ENCODE measurements at regions not wholly inside any gene's neighbourhood (a gene's known extent, or its start where the extent isn't known, plus 50 kb on each side); places are given as distances from the start of the nearest gene placed in this dataset.
A peak's percentile ranks its signal among the peaks of the same experiment; 100 is the strongest.
"Not testable (repeated sequence)": the region's sequence is repeated elsewhere in the genome, so short reads cannot be mapped to it uniquely, and the experiment has no call there.

DNA sequence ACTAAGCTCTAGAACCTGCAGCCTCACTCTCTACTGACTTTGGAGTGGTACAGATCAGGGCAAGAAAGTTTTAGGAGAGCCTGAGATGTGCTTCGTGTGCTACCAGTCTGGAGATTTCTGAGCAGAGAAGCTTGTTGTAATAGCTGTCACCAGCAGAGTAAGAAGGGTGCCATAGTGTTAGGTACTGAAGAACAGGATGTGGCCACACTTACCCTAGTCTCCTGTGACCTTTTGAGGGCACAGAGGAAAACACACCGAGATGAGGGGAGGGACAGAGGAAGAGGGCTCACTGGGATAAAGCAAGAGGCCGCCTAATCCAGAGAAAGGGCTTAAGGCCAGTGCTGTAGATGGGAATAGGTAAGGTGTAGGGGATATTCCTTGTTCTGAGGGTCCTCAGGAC lies 146.2 kb upstream of the MTPN start:
- DNase-seq (ENCODE audit: low read depth): no peak

DNA sequence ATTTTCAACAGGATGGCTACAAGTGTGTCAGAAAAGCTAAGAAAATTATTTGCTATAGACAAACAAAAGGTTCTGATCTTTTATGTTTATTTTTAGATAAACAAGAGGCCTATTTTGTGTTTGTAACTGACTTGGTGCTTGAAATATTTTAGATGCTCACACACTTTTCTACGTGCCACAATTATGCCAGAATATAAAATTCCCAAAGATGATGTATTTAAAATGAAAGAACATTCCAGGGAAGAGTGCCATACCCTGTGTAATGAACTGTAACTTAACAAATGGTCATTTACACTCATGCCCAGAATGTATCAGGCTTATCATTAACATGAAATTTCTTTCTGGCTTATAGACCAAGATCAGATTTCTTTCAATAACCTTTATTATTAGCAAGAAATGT lies 144.9 kb upstream of the MTPN start:
- H3K4me3 ChIP-seq (ENCODE audit: low read depth, low read length): no peak overlapping the region
- TF ChIP-seq, protein P1, sequence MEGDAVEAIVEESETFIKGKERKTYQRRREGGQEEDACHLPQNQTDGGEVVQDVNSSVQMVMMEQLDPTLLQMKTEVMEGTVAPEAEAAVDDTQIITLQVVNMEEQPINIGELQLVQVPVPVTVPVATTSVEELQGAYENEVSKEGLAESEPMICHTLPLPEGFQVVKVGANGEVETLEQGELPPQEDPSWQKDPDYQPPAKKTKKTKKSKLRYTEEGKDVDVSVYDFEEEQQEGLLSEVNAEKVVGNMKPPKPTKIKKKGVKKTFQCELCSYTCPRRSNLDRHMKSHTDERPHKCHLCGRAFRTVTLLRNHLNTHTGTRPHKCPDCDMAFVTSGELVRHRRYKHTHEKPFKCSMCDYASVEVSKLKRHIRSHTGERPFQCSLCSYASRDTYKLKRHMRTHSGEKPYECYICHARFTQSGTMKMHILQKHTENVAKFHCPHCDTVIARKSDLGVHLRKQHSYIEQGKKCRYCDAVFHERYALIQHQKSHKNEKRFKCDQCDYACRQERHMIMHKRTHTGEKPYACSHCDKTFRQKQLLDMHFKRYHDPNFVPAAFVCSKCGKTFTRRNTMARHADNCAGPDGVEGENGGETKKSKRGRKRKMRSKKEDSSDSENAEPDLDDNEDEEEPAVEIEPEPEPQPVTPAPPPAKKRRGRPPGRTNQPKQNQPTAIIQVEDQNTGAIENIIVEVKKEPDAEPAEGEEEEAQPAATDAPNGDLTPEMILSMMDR (IDR thresholded peaks at IDR 0.05; ENCODE audit: insufficient read depth, low read length): no peak
- DNase-seq (ENCODE audit: low read depth): no peak

More for the DNA sequence above, 146.2 kb upstream of the MTPN start:
- TF ChIP-seq, protein P1 (IDR thresholded peaks at IDR 0.05; ENCODE audit: insufficient read depth, low read length): no peak
- no peak overlapping the region for H3K4me3 ChIP-seq (ENCODE audit: low read depth, low read length)

DNA sequence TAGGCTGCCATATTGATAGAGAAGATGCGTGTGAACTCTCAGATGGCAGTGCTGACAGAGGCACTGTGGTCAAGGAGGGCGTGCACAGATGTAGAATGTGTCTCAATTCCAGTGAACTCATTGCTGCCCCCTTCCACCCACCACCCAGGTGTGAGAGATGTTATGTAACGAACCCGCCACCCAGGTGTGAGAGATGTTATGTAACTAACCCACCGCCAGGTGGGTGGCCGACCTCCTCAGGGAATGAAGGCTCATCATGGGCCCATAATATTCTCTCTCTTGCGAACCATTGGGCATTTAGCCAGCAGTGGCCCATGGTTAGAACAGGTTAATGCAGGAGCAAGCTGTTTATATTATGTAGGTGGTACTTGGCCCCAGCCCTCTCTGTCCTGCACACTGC lies 140.4 kb upstream of the MTPN start:
- TF ChIP-seq, protein P1 (IDR thresholded peaks at IDR 0.05; ENCODE audit: insufficient read depth, low read length): no peak
- H3K4me3 ChIP-seq (ENCODE audit: low read depth, low read length): no peak overlapping the region
- DNase-seq (ENCODE audit: low read depth): no peak

DNA sequence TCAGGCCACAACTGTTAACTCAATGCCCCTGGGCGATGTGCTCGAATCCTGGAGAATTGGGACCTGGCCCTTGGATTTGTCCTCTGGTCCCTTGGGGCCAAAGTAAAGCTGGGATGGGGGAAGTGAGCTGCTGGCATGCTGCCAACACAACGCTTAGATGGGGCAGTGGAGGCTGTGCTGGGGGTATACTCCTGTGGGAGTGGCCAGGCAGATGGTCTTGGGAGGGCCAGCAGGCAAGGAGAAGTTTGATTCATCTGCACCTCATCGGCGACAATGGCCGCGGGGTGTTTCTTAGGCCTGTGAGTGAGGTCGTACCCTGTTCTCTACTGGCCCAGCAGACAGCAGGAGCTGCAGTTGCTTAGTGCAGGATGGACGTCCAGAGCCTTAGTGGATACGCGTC lies 139.0 kb upstream of the MTPN start:
- DNase-seq (ENCODE audit: low read depth): no peak
- TF ChIP-seq, protein P1 (IDR thresholded peaks at IDR 0.05; ENCODE audit: insufficient read depth, low read length): no peak
- no peak overlapping the region for H3K4me3 ChIP-seq (ENCODE audit: low read depth, low read length)

DNA sequence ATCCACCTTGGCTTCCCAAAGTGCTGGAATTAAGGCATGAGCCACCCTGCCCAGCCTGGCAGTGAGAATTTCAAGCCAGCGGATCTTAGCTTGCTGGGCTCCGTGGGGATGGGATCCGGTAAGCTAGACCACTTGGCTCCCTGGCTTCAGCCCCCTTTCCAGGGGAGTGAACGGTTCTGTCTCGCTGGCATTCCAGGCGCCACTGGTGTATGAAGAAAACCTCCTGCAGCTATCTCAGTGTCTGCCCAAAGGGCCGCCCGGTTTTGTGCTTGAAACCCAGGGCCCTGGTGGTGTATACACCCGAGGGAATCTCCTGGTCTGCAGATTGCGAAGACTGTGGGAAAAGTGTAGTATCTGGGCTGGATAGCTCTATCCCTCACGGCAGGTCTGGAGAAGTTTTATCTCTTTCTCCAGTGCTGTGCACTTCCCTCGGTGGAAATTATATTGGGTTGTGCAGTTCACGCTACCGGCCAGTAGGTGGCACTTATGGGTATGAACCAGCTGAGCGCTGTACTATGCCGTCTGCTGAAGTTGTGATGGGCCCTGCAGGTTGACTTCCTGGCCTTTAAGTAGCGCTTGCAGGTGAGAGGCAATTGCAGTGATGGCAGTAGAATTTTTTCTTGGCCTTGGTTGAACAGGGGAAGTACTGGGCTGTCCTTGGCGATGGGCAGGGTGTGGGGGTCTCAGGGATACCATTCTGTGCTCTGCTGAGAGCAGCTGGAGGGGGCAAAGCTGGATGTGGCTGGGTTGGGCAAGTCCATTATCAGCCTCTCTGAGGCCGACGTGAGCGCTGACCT lies 138.0 kb upstream of the MTPN start:
- H3K4me3 ChIP-seq (ENCODE audit: low read depth, low read length): no peak overlapping the region
- peak; percentile 51 for DNase-seq (ENCODE audit: low read depth)
- TF ChIP-seq, protein P1 (IDR thresholded peaks at IDR 0.05; ENCODE audit: insufficient read depth, low read length): peak; percentile 79

DNA sequence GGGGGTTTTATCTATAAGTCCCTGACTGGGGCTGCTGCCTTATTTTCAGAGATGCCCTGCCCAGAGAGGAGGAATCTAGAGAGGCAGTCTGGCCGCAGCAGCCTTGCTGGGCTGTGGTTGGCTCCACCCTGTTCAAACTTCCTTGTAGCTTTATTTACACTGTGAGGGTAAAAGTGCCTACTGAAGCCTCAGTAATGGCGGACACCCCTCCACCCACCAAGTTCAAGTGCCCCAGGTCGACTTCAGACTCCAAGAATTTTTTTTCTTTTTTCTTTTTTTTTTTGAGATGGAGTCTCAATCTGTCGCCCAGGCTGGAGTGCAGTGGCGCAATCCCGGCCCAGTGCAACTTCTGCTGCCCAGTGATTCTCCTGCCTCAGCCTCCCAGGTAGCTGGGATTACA lies 137.3 kb upstream of the MTPN start:
- not testable (repeated sequence) for H3K4me3 ChIP-seq (ENCODE audit: low read depth, low read length); DNase-seq (ENCODE audit: low read depth)

DNA sequence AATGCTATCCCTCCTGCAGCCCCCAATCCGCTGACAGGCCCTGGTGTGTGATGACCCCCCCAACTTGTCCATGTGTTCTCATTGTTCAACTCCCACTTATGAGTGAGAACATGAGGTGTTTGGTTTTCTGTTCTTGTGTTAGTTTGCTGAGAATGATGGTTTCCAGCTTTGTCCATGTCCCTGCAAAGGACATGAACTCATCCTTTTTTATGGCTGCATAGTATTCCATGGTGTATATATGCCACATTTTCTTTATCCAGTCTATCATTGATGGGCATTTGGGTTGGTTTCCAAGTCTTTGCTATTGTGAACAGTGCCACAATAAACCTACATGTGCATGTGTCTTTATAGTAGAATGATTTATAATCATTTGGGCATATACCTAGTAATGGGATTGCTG lies 131.9 kb upstream of the MTPN start:
- H3K4me3 ChIP-seq (ENCODE audit: low read depth, low read length); DNase-seq (ENCODE audit: low read depth): not testable (repeated sequence)

DNA sequence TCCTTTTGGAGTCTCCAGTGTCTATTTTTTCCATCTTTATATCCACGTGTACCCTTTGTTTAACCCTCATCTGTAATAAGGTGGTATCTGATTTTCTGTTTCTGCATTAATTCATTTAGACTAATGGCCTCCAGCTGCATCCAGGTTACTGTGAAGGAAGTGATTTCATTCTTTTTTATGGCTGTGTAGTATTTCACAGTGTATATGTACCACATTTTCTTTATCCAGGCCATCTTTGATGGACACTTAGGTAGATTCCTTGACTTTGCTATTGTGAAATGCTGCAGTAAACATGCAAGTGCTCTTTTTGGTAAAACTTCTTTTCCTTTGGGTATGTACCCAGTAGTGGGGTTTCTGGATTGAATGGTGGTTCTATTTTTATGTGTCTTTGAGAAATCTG lies 128.0 kb upstream of the MTPN start:
- no peak overlapping the region for H3K4me3 ChIP-seq (ENCODE audit: low read depth, low read length)
- no peak for DNase-seq (ENCODE audit: low read depth)
- TF ChIP-seq, protein P1 (IDR thresholded peaks at IDR 0.05; ENCODE audit: insufficient read depth, low read length): no peak

Measured in fibroblast of the aortic adventitia (primary cell).